ENCODE measurements at regions not wholly inside any gene's neighbourhood (a gene's known extent, or its start where the extent isn't known, plus 50 kb on each side); places are given as distances from the start of the nearest gene placed in this dataset.

- TF ChIP-seq ZNF407 (IDR thresholded peaks at IDR 0.05; ENCODE audit: low read depth) (no peak), ZNF696 (CRISPR knock-in tag; conservative IDR thresholded peaks at IDR 0.05) (no peak), HDAC2 (IDR thresholded peaks at IDR 0.05) (no peak), ZNF431 (CRISPR knock-in tag; IDR thresholded peaks at IDR 0.05) (no peak), LARP7 (IDR thresholded peaks at IDR 0.05) (no peak), HDAC6 (IDR thresholded peaks at IDR 0.05; ENCODE audit: low read depth, low read length) (0 out of 2 replicates have a peak, but pooled peaks have one; percentile 33), HNRNPH1 (optimal IDR thresholded peaks at IDR 0.05; ENCODE audit: low read depth, low read length) (no peak), PRMT5 (CRISPR knock-in tag; IDR thresholded peaks at IDR 0.05) (no peak), CREBBP (IDR thresholded peaks at IDR 0.05; ENCODE audit: low read depth, low read length) (no peak), RAD21 (CRISPR knock-in tag; conservative IDR thresholded peaks at IDR 0.05 in 1 of 2, IDR thresholded peaks at IDR 0.05 in 1 of 2) (peak; percentile 97 to 99), BRD9 (IDR thresholded peaks at IDR 0.05; ENCODE audit: low read depth, partially characterized antibody) (no peak), ELK3 (CRISPR knock-in tag; IDR thresholded peaks at IDR 0.05) (no peak), ZNF184 (CRISPR knock-in tag; IDR thresholded peaks at IDR 0.05) (no peak), MTA3 (IDR thresholded peaks at IDR 0.05; ENCODE audit: borderline replicate concordance) (no peak), U2AF1 (optimal IDR thresholded peaks at IDR 0.05; ENCODE audit: low read depth, low read length) (no peak), KLF6 (CRISPR knock-in tag; IDR thresholded peaks at IDR 0.05; ENCODE audit: borderline replicate concordance) (no peak), KLF16 (IDR thresholded peaks at IDR 0.05) (0 out of 2 replicates have a peak, but pooled peaks have one; percentile 19), ZNF639 (CRISPR knock-in tag; conservative IDR thresholded peaks at IDR 0.05 in 1 of 2, IDR thresholded peaks at IDR 0.05 in 1 of 2) (no peak), HNRNPLL (IDR thresholded peaks at IDR 0.05; ENCODE audit: low read depth, low read length, poor library complexity, severe bottlenecking) (peak; percentile 56)
These were observed 98.4 kb upstream of the PODXL start (continued) for GRCh38 chr7:131654668-131655326.
